Gastroesophageal sphincter (tissue), 3 donors: ENCODE measurements at regions not wholly inside any gene's neighbourhood (a gene's known extent, or its start where the extent isn't known, plus 50 kb on each side); places are given as distances from the start of the nearest gene placed in this dataset.

ENCODE experiments used
- EP300 ChIP-seq: sonication (generic); formaldehyde crosslinking; IDR thresholded peaks from one replicate; pipeline ENCODE4 v1.6.1; 2017; ENCODE audit warnings: antibody characterized with exemption, mild to moderate bottlenecking
- POLR2A ChIP-seq, 2 donors: fragments of 450-650 bp; IDR thresholded peaks; one replicate each; pipeline ENCODE4 v1.6.1; 2017; ENCODE audit warnings: antibody characterized with exemption in 2 of 2, mild to moderate bottlenecking in 2 of 2, moderate library complexity in 1 of 2
- POLR2AphosphoS5 ChIP-seq: sonication (generic); formaldehyde crosslinking; IDR thresholded peaks from one replicate; pipeline ENCODE4 v1.6.1; 2017; ENCODE audit warnings: antibody characterized with exemption
- TF ChIP-seq, protein P1 (sequence below), 4 experiments: fragments of 200-600 bp in 2 of 4; fragments of 450-650 bp in 2 of 4; sonication (generic) in 1 of 4; IDR thresholded peaks; one replicate each; pipeline ENCODE4 v1.5.1; 2017 to 2019; ENCODE audit warnings: antibody characterized with exemption in 4 of 4, mild to moderate bottlenecking in 2 of 4, moderate library complexity in 2 of 4

- TF ChIP-seq, protein P1, sequence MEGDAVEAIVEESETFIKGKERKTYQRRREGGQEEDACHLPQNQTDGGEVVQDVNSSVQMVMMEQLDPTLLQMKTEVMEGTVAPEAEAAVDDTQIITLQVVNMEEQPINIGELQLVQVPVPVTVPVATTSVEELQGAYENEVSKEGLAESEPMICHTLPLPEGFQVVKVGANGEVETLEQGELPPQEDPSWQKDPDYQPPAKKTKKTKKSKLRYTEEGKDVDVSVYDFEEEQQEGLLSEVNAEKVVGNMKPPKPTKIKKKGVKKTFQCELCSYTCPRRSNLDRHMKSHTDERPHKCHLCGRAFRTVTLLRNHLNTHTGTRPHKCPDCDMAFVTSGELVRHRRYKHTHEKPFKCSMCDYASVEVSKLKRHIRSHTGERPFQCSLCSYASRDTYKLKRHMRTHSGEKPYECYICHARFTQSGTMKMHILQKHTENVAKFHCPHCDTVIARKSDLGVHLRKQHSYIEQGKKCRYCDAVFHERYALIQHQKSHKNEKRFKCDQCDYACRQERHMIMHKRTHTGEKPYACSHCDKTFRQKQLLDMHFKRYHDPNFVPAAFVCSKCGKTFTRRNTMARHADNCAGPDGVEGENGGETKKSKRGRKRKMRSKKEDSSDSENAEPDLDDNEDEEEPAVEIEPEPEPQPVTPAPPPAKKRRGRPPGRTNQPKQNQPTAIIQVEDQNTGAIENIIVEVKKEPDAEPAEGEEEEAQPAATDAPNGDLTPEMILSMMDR (IDR thresholded peaks at IDR 0.05) = no peak
- TF ChIP-seq POLR2A (IDR thresholded peaks at IDR 0.05) (no peak), POLR2AphosphoS5 (no peak), EP300 (no peak)
These were observed 183.7 kb downstream of the ISL1 start for GRCh38 chr5:51566953-51567352.
